CD4-positive, alpha-beta T cell treated with Interleukin-4 for 4 hours (primary cell): ENCODE measurements at regions not wholly inside any gene's neighbourhood (a gene's known extent, or its start where the extent isn't known, plus 50 kb on each side); places are given as distances from the start of the nearest gene placed in this dataset.

Source experiments
- DNase-seq: peaks from one replicate; pipeline ENCODE4 v3.0.0-alpha.2; 2020

DNA sequence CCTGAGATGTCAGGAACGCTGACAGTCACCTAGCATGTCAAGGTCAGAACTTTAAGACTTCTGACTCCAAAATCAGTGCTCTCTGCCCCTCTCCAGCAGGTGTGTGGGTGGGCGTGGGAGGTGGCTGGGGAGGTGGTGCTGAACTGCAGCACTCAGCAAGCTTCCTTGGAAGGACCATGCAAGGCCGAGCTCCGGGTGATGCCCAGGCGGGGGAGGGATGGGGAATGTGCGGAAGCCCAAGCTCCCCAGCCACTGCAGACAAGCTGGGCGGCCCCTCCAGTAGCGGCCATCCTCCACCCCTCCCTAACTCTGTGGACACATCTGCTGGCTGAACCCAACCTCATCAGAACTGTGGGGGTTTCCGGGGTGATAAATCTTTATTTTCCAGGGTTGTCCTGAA, 296.6 kb downstream of the TLE3 start:
- no peak for DNase-seq

- no peak for DNase-seq
Measured at GRCh38 chr15:69802432-69802831, 295.3 kb downstream of the TLE3 start.

GRCh38 chr15:69804786-69805185, 292.9 kb downstream of the TLE3 start:
- no peak for DNase-seq

DNA sequence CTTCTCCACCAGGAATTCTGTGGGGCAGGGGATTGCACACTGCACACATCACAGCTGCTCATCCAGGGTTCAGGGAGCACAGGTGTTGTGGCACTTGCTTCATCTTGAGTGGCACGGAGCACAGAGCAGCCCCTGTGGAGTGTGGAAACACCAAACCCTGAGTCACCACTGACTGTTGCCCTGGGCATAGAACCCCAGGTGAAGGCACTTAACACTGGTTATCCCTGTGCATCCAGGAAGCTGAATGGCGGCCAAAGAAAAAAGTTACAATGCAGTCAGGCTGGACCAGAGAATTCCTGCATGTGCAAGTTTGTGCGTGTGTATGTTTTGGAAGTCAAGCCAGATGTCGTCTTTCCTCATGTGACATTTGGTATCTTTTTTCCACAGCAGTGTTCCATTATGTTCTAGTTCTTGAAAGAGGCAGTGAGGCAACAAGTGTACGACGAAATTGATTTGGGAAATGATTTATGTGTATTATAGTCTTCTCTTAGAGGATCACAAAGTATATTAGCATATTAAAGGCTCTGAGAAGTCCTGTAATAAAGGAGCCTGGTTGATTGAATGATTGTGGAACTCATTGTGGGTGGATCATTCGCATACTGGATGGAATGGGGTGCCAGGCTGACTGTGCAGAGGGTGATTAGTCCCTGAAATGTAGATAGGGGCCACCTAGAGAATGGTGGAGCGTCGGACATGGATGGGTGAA, 292.3 kb downstream of the TLE3 start:
- DNase-seq, result no peak

GRCh38 chr15:69806287-69806915, 291.3 kb downstream of the TLE3 start:
- no peak for DNase-seq

DNA sequence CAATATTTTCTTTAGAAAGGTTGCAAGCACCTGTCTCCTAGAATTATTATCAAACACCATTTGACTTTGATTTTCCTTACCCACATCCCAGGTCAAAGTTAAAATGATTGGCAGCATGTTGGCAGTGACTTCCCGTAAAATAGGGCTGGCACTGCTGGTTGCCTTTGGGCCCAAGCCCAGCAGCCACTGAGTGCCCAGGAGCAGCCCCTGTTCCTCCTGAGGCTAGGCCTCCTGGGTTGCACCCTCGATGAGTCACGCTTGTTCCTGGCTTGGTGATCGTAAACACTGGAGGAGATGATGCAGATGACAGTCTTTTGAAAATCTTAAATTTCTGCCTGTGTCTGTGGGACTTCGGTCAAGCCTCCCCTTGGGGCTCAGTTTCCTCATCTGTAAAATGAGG, 290.0 kb downstream of the TLE3 start:
- DNase-seq, result no peak

GRCh38 chr15:69808756-69809155, 289.0 kb downstream of the TLE3 start:
- DNase-seq, result no peak

GRCh38 chr15:69809421-69809820, 288.3 kb downstream of the TLE3 start:
- DNase-seq, result no peak

- no peak for DNase-seq
Measured at GRCh38 chr15:69810431-69811354, 287.0 kb downstream of the TLE3 start.

GRCh38 chr15:69812861-69813261, 284.9 kb downstream of the TLE3 start:
- DNase-seq, result no peak

DNA sequence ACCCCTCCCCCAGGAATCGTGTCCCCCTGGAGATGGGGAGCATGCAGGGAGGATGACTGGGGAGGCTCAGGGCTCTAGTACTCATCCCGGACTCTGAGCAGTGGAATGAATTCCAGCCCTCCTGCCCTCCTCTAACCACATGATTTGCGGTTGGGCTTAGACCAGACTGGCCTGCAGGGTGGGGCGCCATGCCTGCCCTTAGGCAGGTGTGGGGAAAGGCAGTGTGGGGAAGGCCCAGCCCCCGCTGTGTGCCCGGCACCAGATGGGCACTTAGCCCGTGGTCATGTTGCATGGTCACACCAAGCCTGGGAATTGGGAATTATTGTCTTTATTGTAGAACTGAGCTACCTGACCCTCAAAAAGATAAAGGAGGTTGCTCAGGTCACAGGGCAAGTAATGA, 283.8 kb downstream of the TLE3 start:
- no peak for DNase-seq

DNA sequence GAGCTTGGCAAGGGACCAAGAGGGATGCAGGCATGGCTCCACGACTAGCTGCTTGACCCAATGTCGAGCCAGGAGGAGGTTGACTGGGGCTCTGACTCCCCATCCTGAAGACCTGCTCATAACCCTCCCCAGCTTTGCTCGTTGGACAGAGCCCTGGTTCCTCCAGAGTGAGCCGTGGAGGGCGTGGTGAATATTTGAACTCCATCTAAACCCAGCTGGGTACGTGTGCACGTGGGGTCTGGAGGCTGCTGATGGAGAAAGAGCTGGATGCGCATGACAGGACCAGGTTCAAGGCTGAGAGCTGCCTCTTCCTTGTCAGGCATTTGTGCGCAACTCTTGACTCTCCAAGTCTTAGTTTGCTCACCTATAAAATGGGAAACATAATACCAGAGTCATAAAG, 282.8 kb downstream of the TLE3 start:
- DNase-seq, result no peak

DNA sequence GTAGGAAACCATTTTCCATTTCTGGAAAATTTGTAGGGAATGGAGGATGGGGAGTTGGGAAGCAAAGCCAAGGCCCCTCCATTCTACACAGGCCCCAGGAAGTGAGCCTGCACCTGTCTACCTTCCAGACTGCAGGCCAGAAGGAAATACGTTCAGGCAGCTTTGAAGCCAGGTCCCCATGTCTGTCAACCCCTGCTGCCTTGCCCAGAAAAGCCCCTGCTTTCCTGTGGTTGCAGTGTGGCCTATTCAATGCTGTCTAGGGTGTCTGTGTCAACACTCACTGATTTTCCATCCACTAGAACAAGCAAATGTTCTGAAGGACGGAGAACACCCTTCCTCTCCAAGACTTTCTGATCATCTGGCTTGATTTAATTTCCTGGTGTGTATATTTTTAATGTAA, 281.9 kb downstream of the TLE3 start:
- no peak for DNase-seq

DNA sequence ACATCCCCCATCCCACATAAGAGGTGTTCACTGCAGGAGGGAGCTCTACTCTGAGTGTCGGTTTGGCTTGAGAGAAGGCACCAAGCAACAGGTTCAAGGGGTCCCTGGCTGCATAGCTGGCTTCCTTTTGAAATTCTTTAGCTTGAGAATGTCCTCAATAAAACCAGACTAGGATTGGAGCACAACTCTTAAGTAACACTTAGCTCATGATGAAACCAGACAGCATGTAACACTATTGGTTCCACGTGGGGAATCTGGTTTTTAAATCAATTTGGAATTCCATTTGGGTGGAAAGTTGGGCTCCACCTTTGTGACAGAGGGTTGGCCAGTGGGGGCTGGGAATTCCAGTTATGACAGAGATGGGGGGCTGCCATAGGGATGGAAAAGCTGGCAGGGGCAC, 281.2 kb downstream of the TLE3 start:
- no peak for DNase-seq

- no peak for DNase-seq
Measured at GRCh38 chr15:69818529-69818928, 279.2 kb downstream of the TLE3 start.

- DNase-seq, result no peak
Measured at GRCh38 chr15:69819371-69819770, 278.3 kb downstream of the TLE3 start.

DNA sequence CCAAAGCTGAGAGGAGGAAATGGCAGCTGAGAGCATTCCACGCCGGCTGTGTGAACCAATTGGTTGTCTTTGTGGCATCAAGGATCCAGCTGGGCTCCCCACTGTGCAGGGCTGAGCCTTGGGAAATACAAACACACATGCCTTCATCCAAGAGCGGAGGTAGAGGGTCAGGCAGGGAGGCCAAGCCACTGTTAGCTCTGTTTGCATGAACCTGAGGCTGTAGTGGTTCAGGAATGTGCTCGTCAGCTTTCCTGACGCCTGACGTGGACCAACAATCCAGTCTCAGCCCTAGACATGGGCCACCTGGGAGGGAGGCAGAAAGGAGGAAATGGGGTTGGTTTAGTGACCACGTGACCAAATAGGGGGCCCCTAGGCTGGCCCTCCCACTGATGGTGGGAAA, 276.9 kb downstream of the TLE3 start:
- DNase-seq, result no peak

GRCh38 chr15:69823223-69823907, 274.4 kb downstream of the TLE3 start:
- DNase-seq, result no peak

DNA sequence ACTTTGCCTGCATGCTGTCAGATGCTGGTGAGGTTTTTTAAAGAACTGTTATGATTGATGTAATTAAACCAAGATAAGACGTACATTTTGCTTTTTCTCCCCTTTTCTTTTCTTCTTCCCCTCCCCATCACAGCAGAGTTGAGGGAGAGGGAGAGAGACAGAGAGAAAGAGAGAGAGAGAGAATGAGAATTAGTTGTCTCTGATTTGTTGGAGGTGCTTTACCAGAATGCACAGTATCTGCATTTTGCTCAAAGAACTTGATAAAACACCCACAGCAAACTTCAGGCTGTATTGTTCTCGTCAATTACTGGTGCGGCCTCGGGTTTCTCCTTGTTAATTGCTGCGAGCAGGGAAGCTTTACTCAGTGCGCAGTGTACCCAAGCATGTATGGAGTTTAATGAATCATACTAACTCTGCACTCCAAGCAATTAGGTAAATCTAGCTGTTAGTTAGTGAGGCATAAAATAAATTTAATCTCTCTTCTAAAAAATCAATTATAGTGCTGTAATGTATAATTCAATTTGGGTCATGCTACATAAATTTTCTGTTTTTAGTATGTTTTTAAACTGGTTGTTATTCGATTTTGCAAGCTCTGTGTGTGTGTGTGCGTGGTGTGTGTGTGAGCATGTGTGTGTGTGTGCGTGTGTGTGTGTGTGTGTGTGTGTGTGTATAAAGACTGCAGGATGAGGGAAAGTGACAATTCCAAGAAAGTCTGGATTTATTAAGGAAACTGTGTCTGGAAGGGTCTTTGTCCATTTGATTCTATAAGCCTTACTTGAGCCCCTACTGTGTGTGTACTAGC, 273.4 kb downstream of the TLE3 start:
- DNase-seq, result no peak

GRCh38 chr15:69824877-69825406, 272.8 kb downstream of the TLE3 start:
- DNase-seq, result no peak

DNA sequence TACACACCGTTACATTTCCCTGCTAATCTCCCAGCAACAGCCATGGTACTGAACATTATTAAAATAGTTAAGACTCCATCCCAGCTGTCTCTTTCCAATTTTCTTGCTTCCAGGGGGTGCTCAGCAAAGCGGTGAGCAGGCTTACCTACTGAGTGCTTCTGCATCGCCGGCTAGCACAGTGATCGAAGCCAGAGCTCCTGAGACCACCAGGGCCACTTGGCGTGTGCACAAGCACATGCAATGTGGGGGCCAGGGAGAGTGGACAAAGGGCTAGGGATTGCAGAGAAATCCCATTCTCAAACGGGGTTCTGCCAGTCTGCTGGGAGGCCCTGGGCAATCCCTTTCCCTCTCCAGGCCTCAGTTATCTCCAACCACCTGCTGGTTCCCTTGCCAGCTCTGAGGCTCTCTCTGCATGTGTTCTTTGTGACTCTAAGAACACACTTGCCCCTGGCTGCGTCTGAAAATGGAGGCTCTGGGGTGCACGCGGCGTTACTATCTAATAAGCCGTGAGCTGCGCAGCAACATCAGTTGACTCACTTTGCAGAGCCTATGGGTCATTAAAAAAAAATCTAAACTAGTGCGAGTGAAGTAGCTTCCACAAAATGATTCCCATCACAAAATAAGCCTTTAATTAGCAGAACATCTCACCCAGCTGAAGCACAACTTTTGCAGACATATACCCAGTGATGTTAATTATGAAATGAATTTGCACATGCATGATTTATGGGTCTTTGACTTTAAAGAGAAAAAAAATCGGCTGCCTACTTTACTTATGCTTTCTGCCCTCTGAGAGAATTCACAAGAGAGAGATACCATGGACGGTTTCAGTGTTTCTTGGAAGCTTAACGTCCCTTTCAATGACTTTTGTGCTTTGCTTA, 271.5 kb downstream of the TLE3 start:
- DNase-seq, result no peak
